Renal cortical epithelial cell (primary cell): ENCODE measurements at regions not wholly inside any gene's neighbourhood (a gene's known extent, or its start where the extent isn't known, plus 50 kb on each side); places are given as distances from the start of the nearest gene placed in this dataset.

Experiments used
- DNase-seq: peaks from one replicate; pipeline ENCODE4 v3.0.0-alpha.2; 2011; ENCODE audit warnings: low read depth

GRCh38 chr10:42951486-42952251 is 125.2 kb upstream of the RET start:
- DNase-seq: no peak

- DNase-seq: no peak
Observed at GRCh38 chr10:42952349-42952748, 124.5 kb upstream of the RET start.

GRCh38 chr10:42952931-42953683 is 123.8 kb upstream of the RET start:
- DNase-seq: no peak

GRCh38 chr10:42953684-42954674 is 122.9 kb upstream of the RET start:
- no peak for DNase-seq

GRCh38 chr10:42954766-42955492 is 121.9 kb upstream of the RET start:
- DNase-seq: no peak

- DNase-seq: no peak
Observed at GRCh38 chr10:42955493-42955889, 121.4 kb upstream of the RET start.

- no peak for DNase-seq
Observed at GRCh38 chr10:42956045-42956444, 120.8 kb upstream of the RET start.

- DNase-seq: no peak
Observed at GRCh38 chr10:42958142-42958868, 118.6 kb upstream of the RET start.

GRCh38 chr10:42959833-42960232 is 117.0 kb upstream of the RET start:
- no peak for DNase-seq

- DNase-seq: peak; percentile 16
Observed at GRCh38 chr10:42960491-42960990, 116.3 kb upstream of the RET start.

- no peak for DNase-seq
Observed at GRCh38 chr10:42960991-42961795, 115.7 kb upstream of the RET start.

- DNase-seq: no peak
Observed at GRCh38 chr10:42961796-42962109, 115.1 kb upstream of the RET start.

GRCh38 chr10:42962110-42962901 is 114.6 kb upstream of the RET start:
- no peak for DNase-seq

GRCh38 chr10:42962902-42963231 is 114.0 kb upstream of the RET start:
- no peak for DNase-seq

- no peak for DNase-seq
Observed at GRCh38 chr10:42963312-42963711, 113.6 kb upstream of the RET start.

GRCh38 chr10:42969147-42969546 is 107.7 kb upstream of the RET start:
- DNase-seq: no peak

GRCh38 chr10:42969909-42970308 is 107.0 kb upstream of the RET start:
- no peak for DNase-seq

GRCh38 chr10:42970451-42971250 is 106.2 kb upstream of the RET start:
- no peak for DNase-seq
